HG03139 (cell line): ENCODE measurements at regions not wholly inside any gene's neighbourhood (a gene's known extent, or its start where the extent isn't known, plus 50 kb on each side); places are given as distances from the start of the nearest gene placed in this dataset.

Experiments
- ATAC-seq: cut with Tn5 transposase; IDR thresholded peaks from one replicate; pipeline ENCODE4 v1.9.1; 2021; ENCODE audit not compliant: unreplicated experiment

- no peak for ATAC-seq
Observed at GRCh38 chr16:13291591-13292333, 390.4 kb downstream of the SHISA9 start.

- ATAC-seq, result no peak
Observed at GRCh38 chr16:13296206-13296605, 394.8 kb downstream of the SHISA9 start.

DNA sequence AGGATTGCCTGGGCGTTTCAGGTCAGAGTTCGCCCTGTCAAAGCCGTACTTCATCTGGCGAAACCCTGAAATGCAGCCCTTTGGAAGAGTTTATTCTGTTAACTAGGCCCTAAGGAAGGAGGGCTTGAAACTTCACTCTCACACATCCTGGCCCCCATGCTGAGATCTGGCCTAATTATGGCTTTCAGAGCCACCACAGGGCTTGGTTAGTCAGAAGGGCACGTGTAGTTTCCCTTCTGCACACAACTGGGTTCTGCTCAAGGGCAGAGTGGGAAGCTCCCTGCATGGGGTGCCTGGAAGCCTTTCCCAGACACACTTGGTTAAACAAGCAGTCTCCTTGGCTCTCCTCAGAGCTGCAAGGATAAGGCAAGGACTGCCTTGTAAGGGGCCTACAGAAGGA lies 397.3 kb downstream of the SHISA9 start:
- ATAC-seq, result no peak

DNA sequence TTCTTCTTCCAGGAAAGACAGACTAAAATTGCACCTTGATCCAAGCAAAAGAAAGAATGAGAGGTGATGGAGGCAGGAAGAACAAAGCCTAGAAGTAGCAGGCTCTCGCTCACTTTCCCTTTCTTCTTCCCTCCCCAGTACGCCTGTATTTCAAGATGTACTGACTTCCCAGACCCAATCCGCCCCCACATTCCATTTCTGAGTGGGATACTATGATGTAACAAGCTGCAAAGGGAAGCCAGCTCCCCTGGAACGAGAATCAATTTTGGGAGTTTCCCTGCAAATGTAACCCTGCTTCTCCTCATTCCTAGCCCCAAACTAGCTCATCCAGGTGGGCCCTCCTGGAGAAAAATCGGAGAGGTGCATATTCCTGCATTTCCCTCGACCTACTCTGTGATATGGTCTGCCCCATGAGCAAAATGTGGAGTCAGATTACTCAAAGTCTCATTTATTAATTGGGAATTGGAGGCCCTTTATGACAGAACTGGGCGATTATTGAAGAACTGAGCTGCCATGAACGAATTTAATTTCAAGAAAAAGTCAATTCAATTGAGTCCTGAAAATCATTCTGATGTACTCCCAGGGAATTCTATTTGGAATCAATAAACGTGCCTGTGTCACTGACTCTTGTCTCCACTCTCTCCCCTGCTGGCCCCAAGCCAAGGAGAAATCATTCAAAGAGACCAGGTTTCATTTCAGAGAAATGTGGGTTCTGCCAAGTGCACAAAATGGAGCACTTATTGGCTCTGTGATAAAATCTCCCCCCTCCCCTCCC lies 398.9 kb downstream of the SHISA9 start:
- no peak for ATAC-seq

DNA sequence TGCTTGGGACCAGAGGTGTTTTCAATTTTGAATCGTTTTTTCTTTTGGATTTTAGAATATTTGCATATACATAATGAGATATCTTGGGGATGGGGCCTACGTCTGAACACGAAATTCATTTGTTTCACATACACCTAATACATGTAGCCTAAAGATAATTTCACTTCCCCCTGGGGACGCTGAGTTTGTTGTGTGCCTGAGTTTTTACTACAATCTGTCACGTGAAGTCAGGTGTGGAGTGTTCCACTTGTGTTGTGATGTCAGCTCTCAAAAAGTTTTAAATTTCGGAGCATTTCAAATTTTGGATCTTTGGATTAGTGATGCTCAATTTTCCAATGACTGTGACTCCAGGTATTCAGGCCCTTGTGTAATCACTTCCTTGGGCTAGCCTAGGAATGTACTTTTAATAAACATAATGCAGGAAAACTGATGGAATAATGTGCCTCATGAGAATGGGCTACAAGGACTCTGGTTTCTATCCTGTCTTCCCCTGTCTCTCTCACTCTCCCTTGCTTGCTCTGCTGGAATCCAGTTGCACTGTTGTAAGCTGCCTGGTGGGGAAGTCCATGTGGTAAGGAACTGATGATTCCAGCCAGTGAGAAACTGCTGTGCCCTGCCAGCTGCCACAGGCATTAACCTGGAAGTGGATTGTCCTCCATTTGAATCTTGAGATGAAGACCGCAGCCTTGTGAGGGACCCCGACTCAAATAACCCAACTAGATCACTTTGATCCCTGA lies 403.8 kb downstream of the SHISA9 start:
- ATAC-seq, result no peak

GRCh38 chr16:13306161-13306995 lies 405.0 kb downstream of the SHISA9 start:
- ATAC-seq, result no peak

- no peak for ATAC-seq
Observed at GRCh38 chr16:13307255-13307654, 405.9 kb downstream of the SHISA9 start.

- no peak for ATAC-seq
Observed at GRCh38 chr16:13307851-13308250, 406.5 kb downstream of the SHISA9 start.

GRCh38 chr16:13312063-13312462 lies 410.7 kb downstream of the SHISA9 start:
- no peak for ATAC-seq

GRCh38 chr16:13313351-13313750 lies 412.0 kb downstream of the SHISA9 start:
- no peak for ATAC-seq

DNA sequence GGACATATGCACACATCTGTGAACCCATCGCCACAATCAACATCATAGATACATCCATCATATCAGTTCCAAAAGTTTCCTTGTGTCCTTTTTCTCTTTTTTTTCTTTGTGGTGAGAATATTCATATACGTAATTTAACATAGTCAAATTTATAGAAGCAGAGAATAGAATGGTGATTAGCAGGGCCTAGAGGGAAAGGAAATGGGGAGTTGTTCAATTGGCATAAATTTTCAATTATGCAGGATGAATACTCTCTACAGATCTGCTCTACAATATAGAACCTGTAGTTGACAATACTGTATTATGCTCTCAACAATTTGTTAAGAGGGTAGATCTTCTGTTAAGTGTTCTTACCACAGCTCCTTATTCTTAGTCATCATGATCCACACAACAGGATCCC lies 413.2 kb downstream of the SHISA9 start:
- ATAC-seq, result no peak

DNA sequence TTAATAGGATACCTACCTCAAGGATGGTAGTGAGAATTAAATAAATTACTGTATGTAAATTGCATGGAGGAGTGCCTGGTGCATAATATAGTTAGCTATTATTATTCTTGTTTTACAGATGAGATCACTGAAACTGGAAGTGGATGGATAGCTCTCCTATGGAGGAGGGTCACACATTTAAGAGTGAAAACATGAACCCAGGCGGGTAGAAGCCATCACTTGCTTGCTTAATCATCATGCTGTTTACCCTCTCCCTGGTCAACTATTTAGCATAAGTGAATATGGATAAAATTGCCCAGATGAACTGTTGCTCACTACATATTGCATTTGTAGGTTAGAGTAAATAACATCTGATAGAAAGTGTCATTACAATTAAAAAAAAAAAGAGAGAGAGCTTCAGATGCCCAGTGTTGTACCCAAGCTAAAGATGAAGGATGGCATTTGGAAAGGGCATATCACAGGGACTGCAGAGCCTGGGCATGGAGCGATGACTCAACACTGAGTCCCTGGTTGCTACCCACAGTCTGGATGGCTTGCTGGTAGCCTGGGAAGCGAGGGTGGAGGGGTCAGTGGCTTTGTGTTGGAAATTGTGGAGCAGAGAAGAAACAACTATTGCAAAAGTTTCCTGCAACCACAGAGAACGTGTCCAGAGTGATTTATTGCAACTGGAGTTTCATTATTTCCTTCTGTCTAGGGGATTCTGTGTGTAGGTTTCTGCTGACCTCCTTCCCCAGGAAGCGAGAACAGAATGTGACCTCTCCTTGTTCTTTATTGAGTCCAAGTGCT lies 414.4 kb downstream of the SHISA9 start:
- ATAC-seq, result no peak

GRCh38 chr16:13322336-13322735 lies 420.9 kb downstream of the SHISA9 start:
- ATAC-seq, result no peak

DNA sequence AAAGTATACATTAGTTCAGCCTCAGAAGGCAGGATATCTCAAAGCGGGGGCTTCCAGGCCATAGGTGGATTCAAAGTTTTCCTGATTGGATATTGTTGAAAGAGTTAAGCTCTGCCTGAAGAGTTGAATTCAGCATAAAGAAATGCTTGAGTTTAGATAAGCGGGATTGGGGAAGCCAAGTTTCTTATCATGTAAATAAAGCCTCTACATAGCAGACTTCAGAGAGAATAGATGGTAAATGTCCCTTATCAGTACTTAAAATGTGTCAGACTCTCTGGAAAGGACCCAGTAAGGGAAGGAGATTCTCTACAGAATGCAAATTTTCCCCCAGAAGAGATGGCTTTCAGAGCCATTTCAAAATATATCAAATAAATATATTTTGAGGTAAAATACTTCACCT lies 423.5 kb downstream of the SHISA9 start:
- ATAC-seq, result no peak

GRCh38 chr16:13325396-13325795 lies 424.0 kb downstream of the SHISA9 start:
- ATAC-seq, result no peak

DNA sequence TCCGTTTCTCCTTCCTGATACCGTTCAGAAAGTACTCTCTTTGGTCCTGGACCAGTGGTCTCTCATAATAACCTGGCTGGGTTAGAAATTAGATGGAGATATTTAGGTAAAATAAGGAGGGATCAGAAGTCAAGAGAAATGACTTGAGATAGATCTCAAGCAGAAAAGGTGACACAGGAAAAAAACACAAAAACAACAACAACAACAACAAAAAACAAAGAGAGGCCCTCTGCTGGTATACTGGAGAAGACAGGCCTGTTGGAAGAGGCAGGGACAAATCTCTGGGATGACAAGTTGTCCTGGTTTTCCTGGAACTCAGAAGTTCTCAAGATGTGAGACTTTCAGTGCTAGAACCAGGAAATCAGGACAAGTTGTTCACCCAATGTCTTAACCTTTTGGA lies 430.5 kb downstream of the SHISA9 start:
- ATAC-seq, result no peak

- ATAC-seq, result no peak
Observed at GRCh38 chr16:13332713-13333255, 431.4 kb downstream of the SHISA9 start.

DNA sequence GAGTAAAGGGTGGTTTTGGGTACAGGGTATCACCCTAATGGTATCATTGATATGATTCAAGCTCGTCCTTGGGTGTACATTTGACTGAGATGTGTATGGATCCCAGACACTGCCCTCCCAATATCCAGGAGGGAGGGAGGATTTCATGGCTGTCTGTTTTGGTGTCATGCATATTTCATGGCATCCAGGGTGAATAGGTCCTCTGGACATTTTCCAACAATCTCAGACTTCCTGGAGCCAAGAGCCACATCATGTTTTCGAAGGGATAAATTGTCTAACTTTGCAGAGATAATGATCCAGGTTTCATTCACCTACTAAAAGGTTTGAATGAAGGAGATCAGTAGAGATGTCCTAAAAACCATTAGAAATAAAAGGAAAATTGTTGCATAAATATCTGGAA lies 431.9 kb downstream of the SHISA9 start:
- ATAC-seq, result no peak

DNA sequence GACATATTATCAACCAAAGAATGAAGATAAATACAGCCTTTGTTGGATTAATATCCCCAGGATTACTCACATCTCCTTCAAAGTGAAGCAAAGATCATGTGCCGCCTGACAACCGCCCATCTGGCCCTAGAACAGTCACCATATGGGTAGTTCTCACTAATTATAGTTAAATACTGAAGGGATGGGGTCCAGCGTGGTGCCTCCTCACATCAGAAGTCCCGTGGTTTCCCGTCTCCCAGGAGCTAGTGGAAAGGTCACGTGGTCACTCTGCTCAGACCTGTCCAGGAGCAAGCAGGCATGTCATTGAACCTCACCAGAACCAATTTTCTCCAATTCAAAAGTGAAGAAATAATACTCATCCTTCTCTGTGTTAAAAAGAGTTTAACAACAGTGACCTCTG lies 434.5 kb downstream of the SHISA9 start:
- no peak for ATAC-seq

- no peak for ATAC-seq
Observed at GRCh38 chr16:13336335-13336734, 434.9 kb downstream of the SHISA9 start.
